ENCODE measurements at regions not wholly inside any gene's neighbourhood (a gene's known extent, or its start where the extent isn't known, plus 50 kb on each side); places are given as distances from the start of the nearest gene placed in this dataset.
"Not testable (repeated sequence)": the region's sequence is repeated elsewhere in the genome, so short reads cannot be mapped to it uniquely, and the experiment has no call there.

- not testable (repeated sequence) for TF ChIP-seq CTCF, EP300, POLR2A (IDR thresholded peaks at IDR 0.05)
These were observed 618.8 kb upstream of the SEMA6D start for GRCh38 chr15:47098526-47098925.
